HCT116 (cell line): ENCODE measurements at regions not wholly inside any gene's neighbourhood (a gene's known extent, or its start where the extent isn't known, plus 50 kb on each side); places are given as distances from the start of the nearest gene placed in this dataset.

Experiments
- ATAC-seq: fragments of 200-7000 bp; cut with Tn5 transposase; 2 replicates; pipeline ENCODE4 v1.9.1; 2020; ENCODE audit warnings: mild to moderate bottlenecking, moderate library complexity
- BruUV-seq: library from RNA; stranded (reverse); fragments of 400-500 nt; replicated peaks from 2 replicates; lab custom pipeline; 2021; lab: Mats Ljungman, UMichigan
- CTCF ChIA-PET: fragments of 300-600 bp; sonication (Branson Sonifier 250); formaldehyde crosslinking; loops from one replicate; lab custom pipeline; 2021; ENCODE audit warnings: antibody characterized with exemption; lab: Charles Lee
- POLR2A ChIA-PET: fragments of 300-600, 350-600 bp; sonication (Branson Sonifier 250); formaldehyde crosslinking; loops from one replicate; lab custom pipeline; 2021; ENCODE audit warnings: antibody characterized with exemption; lab: Charles Lee
- RAD21 ChIA-PET, 2 experiments: fragments of 300-600 bp; sonication (Branson Sonifier 250); formaldehyde crosslinking; loops; one replicate each; lab custom pipeline; 2023; ENCODE audit warnings: low total read pairs in 2 of 2; ENCODE audit not compliant: uncharacterized antibody in 2 of 2, unreplicated experiment in 2 of 2, low non-redundant PET in 1 of 2; lab: Charles Lee
- DNase-seq: peaks from one replicate; pipeline ENCODE4 v3.0.0-alpha.2; 2010; ENCODE audit warnings: low read depth, low spot score
- H2AFZ ChIP-seq: fragments of 200-600 bp; shearing (Covaris generic), sonication (generic); 2 replicates; pipeline ENCODE4 v1.6.1; 2017; ENCODE audit warnings: low read depth, mixed run types, mixed read lengths, antibody characterized with exemption, low read length; ENCODE audit not compliant: poor library complexity, severe bottlenecking
- H3K27ac ChIP-seq: 2 replicates; pipeline ENCODE4 v1.5.1; 2012; ENCODE audit warnings: low read depth, low read length
- H3K27me3 ChIP-seq: fragments of 200-600 bp; sonication (generic); 2 replicates; pipeline ENCODE4 v1.6.1; 2016; ENCODE audit warnings: mixed run types, low read length, mixed read lengths; ENCODE audit not compliant: insufficient read depth
- H3K36me3 ChIP-seq, 2 experiments: fragments of 200-500 bp in 1 of 2; fragments of 200-600 bp in 1 of 2; sonication (Bioruptor generic) in 1 of 2; sonication (generic) in 1 of 2; 2 replicates each; pipeline versions ENCODE4 v1.5.1 to v1.6.1; 2014 to 2016; ENCODE audit warnings: low read length in 2 of 2, inconsistent platforms in 1 of 2, mixed read lengths in 1 of 2, mixed run types in 1 of 2; ENCODE audit not compliant: insufficient read depth in 2 of 2, control insufficient read depth in 1 of 2
- H3K4me1 ChIP-seq, 2 experiments: fragments of 200-600 bp in 1 of 2; sonication (generic) in 1 of 2; 2 replicates each; pipeline versions ENCODE4 v1.5.1 to v1.6.1; 2012 to 2017; ENCODE audit warnings: low read length in 2 of 2, inconsistent platforms in 1 of 2, mild to moderate bottlenecking in 1 of 2, mixed read lengths in 1 of 2, mixed run types in 1 of 2, moderate library complexity in 1 of 2; ENCODE audit not compliant: insufficient read depth in 2 of 2, control insufficient read depth in 1 of 2
- H3K4me2 ChIP-seq: fragments of 200-600 bp; sonication (generic); 2 replicates; pipeline ENCODE4 v1.6.1; 2017; ENCODE audit warnings: mixed run types, low read length, mixed read lengths
- H3K4me3 ChIP-seq, 2 experiments: fragments of 200-600 bp in 1 of 2; sonication (generic) in 1 of 2; replicated peaks in 1 of 2; 2 replicates each; pipeline ENCODE4 v1.5.1; 2011 to 2016; ENCODE audit warnings: low read length in 2 of 2, control low read depth in 1 of 2, low read depth in 1 of 2, mild to moderate bottlenecking in 1 of 2, mixed read lengths in 1 of 2, mixed run types in 1 of 2
- H3K79me2 ChIP-seq: fragments of 200-600 bp; sonication (generic); 2 replicates; pipeline ENCODE4 v1.6.1; 2017; ENCODE audit warnings: mild to moderate bottlenecking, mixed run types, low read length, moderate library complexity, mixed read lengths; ENCODE audit not compliant: insufficient read depth
- H3K9ac ChIP-seq: fragments of 200-600 bp; sonication (generic); 2 replicates; pipeline ENCODE4 v1.6.1; 2016; ENCODE audit warnings: low read length, mixed read lengths
- H3K9me2 ChIP-seq: fragments of 200-600 bp; sonication (generic), shearing (Covaris generic); 2 replicates; pipeline ENCODE4 v1.6.1; 2017; ENCODE audit warnings: mixed run types, mild to moderate bottlenecking, moderate library complexity; ENCODE audit not compliant: insufficient read depth
- H3K9me3 ChIP-seq, 2 experiments: fragments of 200-500 bp in 1 of 2; fragments of 200-600 bp in 1 of 2; sonication (Bioruptor generic) in 1 of 2; sonication (generic) in 1 of 2; 2 replicates each; pipeline ENCODE4 v1.6.1; 2014 to 2017; ENCODE audit warnings: low read length in 2 of 2, mixed read lengths in 2 of 2, inconsistent platforms in 1 of 2, low read depth in 1 of 2, mild to moderate bottlenecking in 1 of 2, mixed run types in 1 of 2, moderate library complexity in 1 of 2; ENCODE audit not compliant: control insufficient read depth in 1 of 2, insufficient read depth in 1 of 2
- H4K20me1 ChIP-seq: fragments of 200-600 bp; sonication (generic), shearing (Covaris generic); 2 replicates; pipeline ENCODE4 v1.6.1; 2017; ENCODE audit warnings: mixed run types, mild to moderate bottlenecking, moderate library complexity; ENCODE audit not compliant: insufficient read depth
- CBX3 ChIP-seq: IDR thresholded peaks from 2 replicates; pipeline ENCODE4 v1.6.1; 2012; ENCODE audit warnings: low read depth
- CEBPB ChIP-seq: IDR thresholded peaks from 2 replicates; pipeline ENCODE4 v1.6.1; 2012; ENCODE audit warnings: low read depth
- EGR1 ChIP-seq: IDR thresholded peaks from 2 replicates; pipeline ENCODE4 v1.6.1; 2012; ENCODE audit warnings: low read depth
- EZH2phosphoT487 ChIP-seq: fragments of 200-600 bp; IDR thresholded peaks from 2 replicates; pipeline ENCODE4 v1.6.1; 2018; ENCODE audit warnings: antibody characterized with exemption, borderline replicate concordance
- JUND ChIP-seq: IDR thresholded peaks from 2 replicates; pipeline ENCODE4 v1.6.1; 2012
- POLR2AphosphoS5 ChIP-seq: IDR thresholded peaks from 2 replicates; pipeline ENCODE4 v1.6.1; 2011; ENCODE audit warnings: mild to moderate bottlenecking, low read depth, low read length, moderate library complexity
- RAD21 ChIP-seq: IDR thresholded peaks from 2 replicates; pipeline ENCODE4 v1.6.1; 2012; ENCODE audit warnings: low read depth, mild to moderate bottlenecking
- SIN3A ChIP-seq: IDR thresholded peaks from 2 replicates; pipeline ENCODE4 v1.6.1; 2012; ENCODE audit warnings: low read depth
- ZNF274 ChIP-seq: fragments of 200-500 bp; sonication (Bioruptor generic); IDR thresholded peaks from 2 replicates; pipeline ENCODE4 v1.6.1; 2014; ENCODE audit warnings: mild to moderate bottlenecking, low read depth, low read length, inconsistent platforms
- intact Hi-C: fragments of 100-400 bp; cut with micrococcal nuclease; formaldehyde crosslinking; loops from 2 replicates; pipeline ENCODE4 v1.10.0; 2022
- TF ChIP-seq, protein P1 (sequence below): IDR thresholded peaks from 2 replicates; pipeline ENCODE4 v1.6.1; 2012; ENCODE audit warnings: low read depth
- TF ChIP-seq, protein P2 (sequence below): IDR thresholded peaks from 2 replicates; pipeline ENCODE4 v1.6.1; 2012

- H2AFZ ChIP-seq = no peak overlapping the region
- POLR2A ChIA-PET = no interaction called here
- H3K36me3 ChIP-seq = no peaks in the 10 kb centered on the region
- H3K4me1 ChIP-seq = no peaks in the 10 kb centered on the region
- no peaks in the 10 kb centered on the region for H3K9me3 ChIP-seq
- CTCF ChIA-PET = no interaction called here
- no peak overlapping the region for H3K9ac ChIP-seq
- no peak overlapping the region for H3K4me2 ChIP-seq
- RAD21 ChIA-PET = no interaction called here
- H4K20me1 ChIP-seq = no peaks in the 10 kb centered on the region
- ATAC-seq = no peak
- TF ChIP-seq JUND = no peak
- no peak for TF ChIP-seq CBX3
- TF ChIP-seq CEBPB = no peak
- TF ChIP-seq, protein P1, sequence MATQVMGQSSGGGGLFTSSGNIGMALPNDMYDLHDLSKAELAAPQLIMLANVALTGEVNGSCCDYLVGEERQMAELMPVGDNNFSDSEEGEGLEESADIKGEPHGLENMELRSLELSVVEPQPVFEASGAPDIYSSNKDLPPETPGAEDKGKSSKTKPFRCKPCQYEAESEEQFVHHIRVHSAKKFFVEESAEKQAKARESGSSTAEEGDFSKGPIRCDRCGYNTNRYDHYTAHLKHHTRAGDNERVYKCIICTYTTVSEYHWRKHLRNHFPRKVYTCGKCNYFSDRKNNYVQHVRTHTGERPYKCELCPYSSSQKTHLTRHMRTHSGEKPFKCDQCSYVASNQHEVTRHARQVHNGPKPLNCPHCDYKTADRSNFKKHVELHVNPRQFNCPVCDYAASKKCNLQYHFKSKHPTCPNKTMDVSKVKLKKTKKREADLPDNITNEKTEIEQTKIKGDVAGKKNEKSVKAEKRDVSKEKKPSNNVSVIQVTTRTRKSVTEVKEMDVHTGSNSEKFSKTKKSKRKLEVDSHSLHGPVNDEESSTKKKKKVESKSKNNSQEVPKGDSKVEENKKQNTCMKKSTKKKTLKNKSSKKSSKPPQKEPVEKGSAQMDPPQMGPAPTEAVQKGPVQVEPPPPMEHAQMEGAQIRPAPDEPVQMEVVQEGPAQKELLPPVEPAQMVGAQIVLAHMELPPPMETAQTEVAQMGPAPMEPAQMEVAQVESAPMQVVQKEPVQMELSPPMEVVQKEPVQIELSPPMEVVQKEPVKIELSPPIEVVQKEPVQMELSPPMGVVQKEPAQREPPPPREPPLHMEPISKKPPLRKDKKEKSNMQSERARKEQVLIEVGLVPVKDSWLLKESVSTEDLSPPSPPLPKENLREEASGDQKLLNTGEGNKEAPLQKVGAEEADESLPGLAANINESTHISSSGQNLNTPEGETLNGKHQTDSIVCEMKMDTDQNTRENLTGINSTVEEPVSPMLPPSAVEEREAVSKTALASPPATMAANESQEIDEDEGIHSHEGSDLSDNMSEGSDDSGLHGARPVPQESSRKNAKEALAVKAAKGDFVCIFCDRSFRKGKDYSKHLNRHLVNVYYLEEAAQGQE = no peak
- no peak for TF ChIP-seq POLR2AphosphoS5
- TF ChIP-seq ZNF274 = no peak
- TF ChIP-seq SIN3A = no peak
- TF ChIP-seq EGR1 = no peak
- TF ChIP-seq, protein P2, sequence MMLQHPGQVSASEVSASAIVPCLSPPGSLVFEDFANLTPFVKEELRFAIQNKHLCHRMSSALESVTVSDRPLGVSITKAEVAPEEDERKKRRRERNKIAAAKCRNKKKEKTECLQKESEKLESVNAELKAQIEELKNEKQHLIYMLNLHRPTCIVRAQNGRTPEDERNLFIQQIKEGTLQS = no peak
- TF ChIP-seq RAD21 = no peak
- no peak for TF ChIP-seq EZH2phosphoT487
- TF ChIP-seq, all 23 proteins: peak for 0
- DNase-seq = no peak
- Histone ChIP-seq H3K9me2 (no peaks in the 10 kb centered on the region), H3K27ac (no peak overlapping the region), H3K4me3 (no peak overlapping the region), H3K27me3 (no peaks in the 10 kb centered on the region), H3K79me2 (no peaks in the 10 kb centered on the region)
- BruUV-seq = no TSS peak
- intact Hi-C loops = no loop called here
Observed at GRCh38 chr7:89839329-89839728, 314.9 kb upstream of the STEAP1 start.
